Activated CD4-positive, alpha-beta T cell treated with anti-CD3 and anti-CD28 coated beads, Interleukin-2, amount 50 U/mL, for 1 hour (primary cell): ENCODE measurements at regions not wholly inside any gene's neighbourhood (a gene's known extent, or its start where the extent isn't known, plus 50 kb on each side); places are given as distances from the start of the nearest gene placed in this dataset.

ENCODE experiments used
- DNase-seq: peaks from one replicate; pipeline ENCODE4 v3.0.0-alpha.2; 2020

DNA sequence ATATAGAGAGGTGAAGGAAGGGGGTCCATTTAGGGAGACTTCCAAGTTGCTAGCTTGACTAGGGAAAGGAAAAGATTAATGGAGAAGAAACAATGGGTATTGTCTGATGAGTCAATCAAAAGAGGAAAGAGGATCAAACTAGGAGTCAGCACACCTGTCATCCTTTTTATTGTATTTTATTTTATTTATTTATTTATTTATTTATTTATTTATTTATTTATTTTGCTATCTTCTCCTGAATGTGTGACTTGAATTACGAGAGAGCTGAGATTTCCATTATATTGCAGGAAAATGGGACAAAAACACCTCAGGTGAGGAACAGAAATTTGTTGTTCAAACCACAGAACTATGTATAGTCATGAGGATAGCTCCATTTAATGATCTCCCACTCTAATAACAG, 58.9 kb downstream of the NUDT11 start:
- no peak for DNase-seq

DNA sequence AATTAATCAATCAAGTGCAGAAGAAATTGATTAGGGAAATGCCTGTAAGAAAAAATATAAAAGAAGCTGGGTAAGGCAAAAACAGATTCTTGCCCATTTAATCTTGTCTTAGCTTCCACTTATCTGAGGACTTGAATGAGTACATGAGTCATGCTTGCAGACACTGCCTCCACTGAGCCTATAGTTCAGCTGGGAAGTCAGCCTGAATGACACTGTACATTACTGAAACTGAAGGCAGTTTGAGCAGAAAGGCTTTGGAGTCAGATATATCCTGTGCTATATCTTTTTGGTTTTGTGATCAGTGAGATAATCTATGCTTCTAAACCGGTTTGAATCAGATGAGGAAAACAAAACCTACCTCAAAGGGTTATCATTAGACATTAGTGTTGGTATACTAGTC, 61.3 kb downstream of the NUDT11 start:
- DNase-seq = no peak

DNA sequence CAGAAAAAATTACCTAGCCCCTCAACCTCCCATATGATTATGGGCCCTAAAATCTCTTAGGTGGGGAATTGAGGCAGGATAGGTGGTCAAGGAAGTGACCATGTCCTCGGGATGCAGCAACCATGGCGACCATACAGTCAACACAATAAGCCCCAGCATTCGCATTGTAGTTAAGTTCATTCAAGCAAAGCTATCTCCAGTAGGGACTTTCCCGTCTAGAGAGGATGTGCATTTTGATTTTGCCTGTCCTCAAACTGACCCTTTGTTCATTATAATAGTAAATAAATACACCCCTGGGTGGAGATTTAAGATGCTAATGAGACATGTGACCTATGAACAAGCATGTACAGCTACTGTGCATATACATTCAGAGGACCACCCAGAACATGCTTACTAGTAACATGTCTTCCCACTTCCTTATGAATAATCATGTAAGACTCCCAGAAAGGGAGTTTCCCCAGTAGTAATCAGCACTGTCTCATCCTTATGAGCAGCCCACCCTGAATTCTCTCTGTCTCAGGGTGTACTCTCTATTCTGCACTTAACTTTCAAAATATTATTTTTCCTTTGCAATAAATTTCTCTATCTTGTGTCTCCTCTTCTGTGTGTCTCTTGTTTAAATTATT, 74.3 kb downstream of the NUDT11 start:
- DNase-seq = no peak

DNA sequence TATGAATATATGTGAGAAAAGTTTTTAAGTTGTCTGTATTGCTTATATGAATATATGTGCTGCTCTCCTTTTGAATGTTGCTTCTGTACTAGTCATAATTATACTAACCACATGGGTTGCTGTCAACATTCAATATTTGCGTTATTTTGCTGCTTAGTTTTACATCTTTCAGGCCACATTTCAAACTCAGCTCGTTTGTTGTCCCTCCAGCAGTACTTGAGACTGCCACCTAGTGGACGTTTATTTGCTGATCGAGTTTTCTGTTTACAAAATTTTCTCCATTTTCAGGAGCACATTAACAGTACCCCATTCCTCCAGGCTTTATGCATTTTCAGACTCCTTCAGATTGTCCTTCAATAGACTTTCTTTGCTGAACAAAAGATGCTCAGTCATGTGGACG, 75.8 kb downstream of the NUDT11 start:
- DNase-seq = peak; percentile 3

DNA sequence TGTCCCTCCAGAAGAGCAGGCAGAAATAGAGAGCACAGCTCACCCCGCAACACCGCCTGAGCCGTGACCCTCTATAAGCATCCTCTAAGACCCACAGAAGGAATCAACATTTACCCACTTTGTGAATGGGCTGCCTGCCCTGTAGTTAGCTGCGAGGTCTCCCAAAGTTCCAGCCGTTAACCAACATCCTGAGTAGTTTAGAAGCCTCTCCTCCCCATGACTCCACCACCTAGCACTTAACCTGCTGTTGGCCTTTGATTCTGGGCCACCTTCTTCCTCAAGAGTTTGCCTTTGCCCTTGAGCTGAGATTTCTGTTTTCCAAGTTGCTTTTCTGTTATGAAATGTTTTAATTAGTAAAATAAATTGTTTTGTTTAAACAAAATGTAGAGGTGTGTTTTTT, 75.8 kb downstream of the NUDT10 start:
- no peak for DNase-seq

DNA sequence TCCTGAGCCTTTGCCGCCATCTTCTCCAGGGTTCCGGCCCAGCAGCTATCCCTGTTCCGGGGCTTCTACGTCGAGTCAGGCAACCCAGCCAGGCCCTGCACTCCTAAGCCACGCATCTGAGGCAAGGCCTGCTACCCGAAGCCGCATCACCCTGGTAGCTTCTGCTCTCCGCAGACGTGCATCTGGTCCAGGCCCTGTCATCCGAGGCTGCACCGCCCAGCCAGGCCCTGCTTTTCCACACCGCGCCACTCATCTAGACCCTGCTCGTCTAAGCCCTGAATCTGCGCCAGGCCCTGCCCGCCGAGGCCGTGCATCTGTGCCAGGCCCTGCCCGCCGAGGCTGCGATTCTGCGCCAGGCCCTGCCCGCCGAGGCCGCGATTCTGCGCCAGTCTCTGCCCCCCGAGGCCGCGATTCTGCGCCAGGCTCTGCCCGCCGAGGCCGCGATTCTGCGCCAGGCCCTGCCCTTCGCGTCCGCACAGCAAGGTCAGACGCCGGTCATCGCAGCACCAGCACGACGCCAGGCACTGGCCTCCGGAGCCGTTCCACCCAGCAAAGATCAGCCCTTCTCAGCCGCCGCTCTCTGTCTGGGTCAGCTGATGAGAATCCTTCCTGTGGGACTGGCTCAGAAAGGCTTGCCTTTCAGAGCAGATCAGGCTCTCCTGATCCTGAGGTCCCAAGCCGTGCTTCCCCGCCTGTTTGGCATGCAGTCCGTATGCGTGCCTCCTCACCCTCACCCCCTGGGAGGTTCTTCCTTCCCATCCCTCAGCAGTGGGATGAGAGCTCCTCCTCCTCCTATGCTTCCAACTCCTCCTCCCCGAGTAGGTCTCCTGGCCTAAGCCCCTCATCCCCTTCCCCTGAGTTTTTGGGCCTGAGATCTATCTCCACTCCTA, 75.1 kb downstream of the NUDT10 start:
- no peak for DNase-seq

DNA sequence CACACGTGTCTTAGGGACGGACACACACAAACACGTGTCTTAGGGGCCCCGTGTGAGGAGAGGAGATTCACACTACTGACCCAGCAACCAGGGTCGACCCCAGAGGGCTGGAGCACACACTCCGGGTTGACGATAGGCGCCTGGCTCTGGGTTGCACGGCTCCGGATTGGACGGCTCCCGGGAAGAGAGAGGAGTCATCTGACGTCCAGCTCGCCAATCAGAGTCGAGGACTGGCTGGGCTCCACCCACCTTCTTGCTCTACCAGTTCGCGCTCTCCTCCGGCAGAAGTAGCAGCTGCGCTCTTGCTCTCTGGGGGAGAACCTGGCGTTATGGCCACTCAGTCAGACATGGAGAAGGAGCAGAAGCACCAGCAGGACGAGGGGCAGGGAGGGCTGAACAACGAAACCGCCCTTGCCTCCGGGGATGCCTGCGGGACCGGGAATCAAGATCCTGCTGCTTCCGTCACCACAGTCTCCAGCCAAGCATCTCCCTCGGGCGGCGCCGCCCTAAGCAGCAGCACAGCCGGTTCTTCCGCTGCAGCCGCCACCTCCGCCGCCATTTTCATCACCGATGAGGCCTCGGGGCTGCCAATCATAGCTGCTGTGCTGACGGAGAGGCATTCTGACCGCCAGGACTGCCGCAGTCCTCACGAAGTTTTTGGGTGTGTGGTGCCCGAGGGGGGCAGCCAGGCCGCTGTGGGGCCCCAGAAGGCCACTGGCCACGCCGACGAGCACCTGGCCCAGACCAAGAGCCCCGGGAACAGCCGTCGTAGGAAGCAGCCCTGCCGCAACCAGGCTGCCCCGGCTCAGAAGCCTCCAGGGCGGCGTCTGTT, 74.3 kb downstream of the NUDT10 start:
- DNase-seq = no peak

DNA sequence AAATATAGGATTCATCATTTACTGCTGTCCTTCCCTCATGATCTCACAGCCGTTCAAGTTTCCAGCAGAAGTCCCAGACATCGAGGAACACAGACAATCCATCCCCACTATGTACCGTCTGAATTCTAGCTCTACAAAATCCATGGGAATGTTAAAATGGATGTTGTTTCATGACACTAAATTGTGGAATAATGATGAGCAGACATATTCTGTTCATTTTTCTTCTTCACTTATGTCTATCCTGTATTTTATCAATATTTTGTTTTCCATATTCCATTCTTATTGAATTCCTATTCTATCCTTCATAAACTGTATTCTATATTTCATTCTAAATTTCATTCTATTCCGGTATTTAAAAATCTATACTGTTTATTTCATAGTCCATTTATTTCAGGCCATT, 71.8 kb downstream of the NUDT10 start:
- no peak for DNase-seq

DNA sequence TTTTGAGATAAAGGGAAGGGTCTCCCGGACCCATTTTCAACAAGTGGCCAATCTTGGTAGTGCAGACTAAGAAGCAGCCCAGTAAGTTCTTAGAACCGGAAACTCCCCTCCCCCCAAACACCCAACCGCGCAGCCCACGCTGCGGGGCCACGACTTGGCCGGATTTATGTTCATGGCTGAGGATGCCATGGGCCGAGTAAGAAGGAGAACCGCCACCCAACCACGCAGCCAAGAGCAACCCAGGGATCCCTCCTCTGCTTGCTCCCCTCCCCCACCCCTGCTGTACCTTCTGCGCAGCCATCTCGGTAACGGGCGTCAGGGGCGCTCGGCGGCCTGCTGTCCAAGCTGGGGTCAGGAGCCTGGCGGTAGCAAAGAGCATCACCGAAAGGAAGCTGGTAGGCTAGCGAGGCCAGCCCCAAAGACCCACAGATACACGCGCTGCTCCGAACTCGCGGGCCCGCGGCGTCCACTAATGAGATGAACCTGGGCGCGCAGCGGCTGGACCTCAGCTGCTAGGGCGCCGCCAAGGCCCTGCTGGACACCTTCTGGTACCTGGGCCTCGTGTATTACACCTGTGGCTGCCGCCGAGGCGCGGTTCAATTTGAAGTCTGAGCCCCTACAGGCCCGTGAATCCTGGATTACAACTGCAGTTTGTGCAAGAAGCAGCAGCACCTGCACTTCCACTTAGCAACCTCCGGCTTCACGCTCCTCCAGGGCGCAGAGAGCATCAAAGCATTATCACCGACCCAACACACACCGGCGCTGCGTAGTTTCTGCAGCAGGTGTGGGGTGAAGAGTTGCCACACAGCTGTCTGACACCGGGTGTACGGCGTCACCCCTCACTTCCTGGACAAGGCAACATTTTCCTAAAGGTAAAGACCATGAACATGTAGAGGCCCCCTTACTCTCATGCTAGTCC, 63.4 kb downstream of the NUDT10 start:
- peak; percentile 63 for DNase-seq

DNA sequence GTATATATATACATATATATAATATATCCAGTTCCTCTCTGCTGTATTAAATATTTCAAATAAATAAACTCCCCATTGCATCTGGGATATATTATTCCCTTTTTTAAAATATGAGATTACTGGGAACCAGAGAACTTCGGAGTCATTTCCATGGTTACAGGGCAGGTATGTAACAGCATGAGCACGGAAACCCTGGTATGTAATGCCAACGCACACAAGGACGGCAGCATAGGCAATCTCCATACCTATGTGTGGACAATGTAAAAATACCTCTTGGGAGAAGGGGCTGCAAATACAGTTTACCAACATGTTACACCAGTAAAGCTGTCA, 62.8 kb downstream of the NUDT10 start:
- DNase-seq = peak; percentile 0
